Right hindlimb (tissue), 1 donor: ENCODE measurements at regions not wholly inside any gene's neighbourhood (a gene's known extent, or its start where the extent isn't known, plus 50 kb on each side); places are given as distances from the start of the nearest gene placed in this dataset.
"Not testable (repeated sequence)": the region's sequence is repeated elsewhere in the genome, so short reads cannot be mapped to it uniquely, and the experiment has no call there.

Experiments
- DNase-seq: peaks from one replicate; pipeline ENCODE4 v3.0.0-alpha.2; 2018

GRCh38 chr9:30292026-30292425 lies 2092.4 kb upstream of the ACO1 start:
- DNase-seq, result not testable (repeated sequence)

- no peak for DNase-seq
These were observed 2091.2 kb upstream of the ACO1 start for GRCh38 chr9:30293231-30293630.

GRCh38 chr9:30299126-30299780 lies 2085.2 kb upstream of the ACO1 start:
- DNase-seq, result no peak

GRCh38 chr9:30301271-30301963 lies 2083.0 kb upstream of the ACO1 start:
- no peak for DNase-seq

- no peak for DNase-seq
These were observed 2073.7 kb upstream of the ACO1 start for GRCh38 chr9:30310711-30311110.

GRCh38 chr9:30329431-30329830 lies 2055.0 kb upstream of the ACO1 start:
- no peak for DNase-seq

- no peak for DNase-seq
These were observed 2035.5 kb upstream of the ACO1 start for GRCh38 chr9:30348904-30349303.

GRCh38 chr9:30349526-30350513 lies 2034.6 kb upstream of the ACO1 start:
- DNase-seq, result no peak

- DNase-seq, result no peak
These were observed 2028.2 kb upstream of the ACO1 start for GRCh38 chr9:30356221-30356620.

- DNase-seq, result no peak
These were observed 2022.1 kb upstream of the ACO1 start for GRCh38 chr9:30362373-30362772.

GRCh38 chr9:30366140-30366539 lies 2018.3 kb upstream of the ACO1 start:
- DNase-seq, result not testable (repeated sequence)

GRCh38 chr9:30382271-30382670 lies 2002.2 kb upstream of the ACO1 start:
- no peak for DNase-seq

- DNase-seq, result no peak
These were observed 1974.2 kb upstream of the ACO1 start for GRCh38 chr9:30410273-30410672.

- no peak for DNase-seq
These were observed 1972.9 kb upstream of the ACO1 start for GRCh38 chr9:30411571-30411970.

- no peak for DNase-seq
These were observed 1925.3 kb upstream of the ACO1 start for GRCh38 chr9:30459156-30459555.

GRCh38 chr9:30476826-30477225 lies 1907.6 kb upstream of the ACO1 start:
- no peak for DNase-seq

- DNase-seq, result no peak
These were observed 1905.8 kb upstream of the ACO1 start for GRCh38 chr9:30478684-30479083.

GRCh38 chr9:30482499-30482898 lies 1901.9 kb upstream of the ACO1 start:
- DNase-seq, result no peak

GRCh38 chr9:30484690-30485089 lies 1899.8 kb upstream of the ACO1 start:
- DNase-seq, result no peak

- DNase-seq, result no peak
These were observed 1879.9 kb upstream of the ACO1 start for GRCh38 chr9:30504502-30504905.

- DNase-seq, result no peak
These were observed 1879.1 kb upstream of the ACO1 start for GRCh38 chr9:30505311-30505710.

GRCh38 chr9:30506749-30507148 lies 1877.7 kb upstream of the ACO1 start:
- DNase-seq, result no peak

- DNase-seq, result no peak
These were observed 1877.3 kb upstream of the ACO1 start for GRCh38 chr9:30507166-30507565.

GRCh38 chr9:30511666-30512065 lies 1872.8 kb upstream of the ACO1 start:
- no peak for DNase-seq
